Thyroid gland (tissue), 4 donors: ENCODE measurements at regions not wholly inside any gene's neighbourhood (a gene's known extent, or its start where the extent isn't known, plus 50 kb on each side); places are given as distances from the start of the nearest gene placed in this dataset.

Source experiments
- POLR2A ChIP-seq, 2 donors: fragments of 450-650 bp; IDR thresholded peaks; one replicate each; pipeline ENCODE4 v1.6.1; 2017; ENCODE audit warnings: antibody characterized with exemption in 2 of 2, mild to moderate bottlenecking in 2 of 2, moderate library complexity in 1 of 2
- TF ChIP-seq, protein P1 (sequence below), 6 experiments: fragments of 200-600 bp in 3 of 6; fragments of 450-650 bp in 3 of 6; sonication (generic) in 3 of 6; IDR thresholded peaks; one replicate each; pipeline ENCODE4 v1.5.1; 2016 to 2019; ENCODE audit warnings: antibody characterized with exemption in 6 of 6, mild to moderate bottlenecking in 2 of 6, inconsistent platforms in 1 of 6, moderate library complexity in 1 of 6

DNA sequence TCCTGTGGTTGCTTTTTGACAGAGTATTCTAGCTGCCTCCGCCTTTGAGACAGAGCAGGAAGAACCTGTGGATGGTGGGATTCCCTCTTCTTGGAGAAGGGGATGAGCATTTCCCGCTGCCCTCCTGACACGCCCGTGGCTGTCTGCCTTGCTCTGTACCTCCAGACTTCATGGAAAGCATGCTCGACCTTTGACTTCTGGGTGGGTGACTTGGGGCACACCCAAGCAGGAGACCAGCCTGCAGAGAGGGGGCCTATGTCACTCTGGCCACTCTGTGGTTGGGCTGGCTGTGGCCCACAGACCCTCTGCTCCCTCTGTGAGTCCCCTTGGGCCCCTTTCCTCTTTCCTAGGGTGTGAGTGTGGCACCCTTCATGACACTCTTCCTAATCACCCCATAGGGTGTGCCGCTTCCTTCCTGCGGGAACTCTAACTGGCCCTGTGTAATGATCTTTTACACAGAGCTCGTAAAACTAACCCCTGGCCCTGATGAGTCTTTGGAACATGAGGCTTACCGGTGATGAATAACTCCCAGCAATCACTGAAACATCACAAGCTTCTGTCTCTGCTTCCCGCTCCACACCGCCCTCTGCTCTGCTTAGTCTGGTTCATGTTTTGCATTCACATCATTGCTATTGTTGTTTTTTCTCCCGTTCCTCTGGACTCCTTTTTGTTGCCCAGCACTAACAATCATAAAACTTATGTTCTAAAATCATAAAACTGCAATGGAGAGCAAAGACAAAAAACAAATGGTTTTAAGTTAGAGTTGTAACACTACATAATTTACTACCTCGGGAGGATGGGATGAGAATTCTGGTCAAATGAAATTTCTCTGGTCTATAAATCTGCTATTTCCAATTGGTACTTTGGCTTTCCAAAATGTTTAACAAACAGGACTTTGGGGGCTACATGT, 101.1 kb downstream of the SH3YL1 start:
- TF ChIP-seq, protein P1, sequence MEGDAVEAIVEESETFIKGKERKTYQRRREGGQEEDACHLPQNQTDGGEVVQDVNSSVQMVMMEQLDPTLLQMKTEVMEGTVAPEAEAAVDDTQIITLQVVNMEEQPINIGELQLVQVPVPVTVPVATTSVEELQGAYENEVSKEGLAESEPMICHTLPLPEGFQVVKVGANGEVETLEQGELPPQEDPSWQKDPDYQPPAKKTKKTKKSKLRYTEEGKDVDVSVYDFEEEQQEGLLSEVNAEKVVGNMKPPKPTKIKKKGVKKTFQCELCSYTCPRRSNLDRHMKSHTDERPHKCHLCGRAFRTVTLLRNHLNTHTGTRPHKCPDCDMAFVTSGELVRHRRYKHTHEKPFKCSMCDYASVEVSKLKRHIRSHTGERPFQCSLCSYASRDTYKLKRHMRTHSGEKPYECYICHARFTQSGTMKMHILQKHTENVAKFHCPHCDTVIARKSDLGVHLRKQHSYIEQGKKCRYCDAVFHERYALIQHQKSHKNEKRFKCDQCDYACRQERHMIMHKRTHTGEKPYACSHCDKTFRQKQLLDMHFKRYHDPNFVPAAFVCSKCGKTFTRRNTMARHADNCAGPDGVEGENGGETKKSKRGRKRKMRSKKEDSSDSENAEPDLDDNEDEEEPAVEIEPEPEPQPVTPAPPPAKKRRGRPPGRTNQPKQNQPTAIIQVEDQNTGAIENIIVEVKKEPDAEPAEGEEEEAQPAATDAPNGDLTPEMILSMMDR (IDR thresholded peaks at IDR 0.05): no peak
- TF ChIP-seq POLR2A (IDR thresholded peaks at IDR 0.05): no peak
